ENCODE measurements at regions not wholly inside any gene's neighbourhood (a gene's known extent, or its start where the extent isn't known, plus 50 kb on each side); places are given as distances from the start of the nearest gene placed in this dataset.

DNA sequence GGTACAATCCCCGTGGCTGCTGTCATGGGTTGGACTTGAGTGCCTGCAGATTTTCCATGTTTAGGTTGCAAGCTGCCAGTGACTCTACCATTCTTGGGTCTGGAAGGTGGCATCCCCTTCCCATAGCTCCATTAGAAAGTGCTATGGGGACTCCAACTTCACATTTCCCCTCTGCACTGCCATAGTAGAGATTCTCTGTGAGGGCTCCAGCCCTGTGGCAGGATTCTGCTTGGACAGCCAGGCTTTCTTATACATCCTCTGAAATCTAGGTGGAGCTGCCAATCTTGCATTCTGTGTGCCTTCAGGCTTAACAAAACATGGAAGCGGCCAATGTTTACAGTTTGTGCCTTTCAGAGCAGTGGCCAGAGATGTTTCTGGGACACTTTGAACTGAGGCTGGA lies 636.2 kb downstream of the SLITRK6 start:
- DNase-seq: no peak
- intact Hi-C loops (cut with DNase I): no loop called here

DNA sequence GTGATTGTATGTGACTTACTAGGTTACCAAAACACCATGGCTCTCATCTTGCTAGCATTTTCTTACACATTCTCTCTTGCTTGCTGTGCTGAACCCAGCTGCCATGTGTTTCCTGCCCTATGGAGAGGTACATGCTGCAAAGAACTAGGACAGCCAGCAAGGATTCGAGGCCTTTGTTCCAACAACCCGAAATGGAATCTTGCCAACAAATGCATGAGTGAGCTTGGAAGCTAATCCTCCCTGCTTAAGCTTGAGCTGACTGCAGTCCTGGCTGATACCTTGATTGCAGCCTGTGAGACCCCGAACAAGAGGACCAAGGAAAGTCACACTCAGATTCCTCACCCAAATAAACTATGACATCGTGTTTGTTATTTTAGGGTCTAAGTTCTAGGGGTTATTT lies 651.2 kb downstream of the SLITRK6 start:
- TF ChIP-seq, protein P1, sequence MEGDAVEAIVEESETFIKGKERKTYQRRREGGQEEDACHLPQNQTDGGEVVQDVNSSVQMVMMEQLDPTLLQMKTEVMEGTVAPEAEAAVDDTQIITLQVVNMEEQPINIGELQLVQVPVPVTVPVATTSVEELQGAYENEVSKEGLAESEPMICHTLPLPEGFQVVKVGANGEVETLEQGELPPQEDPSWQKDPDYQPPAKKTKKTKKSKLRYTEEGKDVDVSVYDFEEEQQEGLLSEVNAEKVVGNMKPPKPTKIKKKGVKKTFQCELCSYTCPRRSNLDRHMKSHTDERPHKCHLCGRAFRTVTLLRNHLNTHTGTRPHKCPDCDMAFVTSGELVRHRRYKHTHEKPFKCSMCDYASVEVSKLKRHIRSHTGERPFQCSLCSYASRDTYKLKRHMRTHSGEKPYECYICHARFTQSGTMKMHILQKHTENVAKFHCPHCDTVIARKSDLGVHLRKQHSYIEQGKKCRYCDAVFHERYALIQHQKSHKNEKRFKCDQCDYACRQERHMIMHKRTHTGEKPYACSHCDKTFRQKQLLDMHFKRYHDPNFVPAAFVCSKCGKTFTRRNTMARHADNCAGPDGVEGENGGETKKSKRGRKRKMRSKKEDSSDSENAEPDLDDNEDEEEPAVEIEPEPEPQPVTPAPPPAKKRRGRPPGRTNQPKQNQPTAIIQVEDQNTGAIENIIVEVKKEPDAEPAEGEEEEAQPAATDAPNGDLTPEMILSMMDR (IDR thresholded peaks at IDR 0.05): no peak
- intact Hi-C loops (cut with DNase I): no loop called here
- H3K9ac ChIP-seq (ENCODE audit: low read depth in 2 of 2, low read length in 2 of 2): no peak overlapping the region
- H3K9me3 ChIP-seq: no peaks in the 10 kb centered on the region
- DNase-seq: no peak
- H3K4me1 ChIP-seq: no peaks in the 10 kb centered on the region
- no peaks in the 10 kb centered on the region for H3K27me3 ChIP-seq
- no peak overlapping the region for H3K4me3 ChIP-seq
- no peaks in the 10 kb centered on the region for H3K36me3 ChIP-seq
- H3K27ac ChIP-seq: no peak overlapping the region

More for the DNA sequence above, 636.2 kb downstream of the SLITRK6 start:
- Histone ChIP-seq H3K9me3 (no peaks in the 10 kb centered on the region), H3K27me3 (no peaks in the 10 kb centered on the region), H3K36me3 (no peaks in the 10 kb centered on the region), H3K27ac (no peak overlapping the region), H3K4me3 (no peak overlapping the region), H3K4me1 (no peaks in the 10 kb centered on the region), H3K9ac (ENCODE audit: low read depth in 2 of 2, low read length in 2 of 2) (no peak overlapping the region)
- TF ChIP-seq, protein P1 (IDR thresholded peaks at IDR 0.05): no peak

DNA sequence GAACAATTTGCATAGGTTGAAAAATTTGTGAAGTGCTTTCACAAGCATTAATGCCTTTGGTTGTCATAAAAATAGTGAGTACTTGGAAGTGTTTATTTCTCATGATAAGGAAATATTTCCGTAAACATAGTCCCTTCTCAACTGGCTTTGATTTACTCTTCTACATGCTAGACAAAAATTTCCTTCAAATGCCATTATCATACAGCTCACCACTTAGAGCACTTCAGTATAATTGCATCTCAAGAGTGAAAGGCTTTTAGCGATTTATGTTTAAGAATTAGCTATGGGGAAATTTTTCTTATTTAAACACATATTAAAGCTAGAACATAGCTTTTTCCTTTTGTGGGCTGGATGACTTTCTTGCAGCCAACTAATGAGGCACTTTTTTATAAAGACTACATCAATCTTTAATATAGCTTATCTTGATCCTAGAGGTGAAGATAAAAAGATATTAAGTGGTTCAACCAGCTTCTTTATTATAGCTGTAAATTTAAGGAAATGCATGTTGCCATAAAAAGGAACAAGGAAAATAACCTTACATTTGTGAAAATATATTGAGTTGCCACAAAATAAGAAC lies 656.8 kb downstream of the SLITRK6 start:
- TF ChIP-seq, protein P1 (IDR thresholded peaks at IDR 0.05): no peak
- Histone ChIP-seq H3K27me3 (no peaks in the 10 kb centered on the region), H3K27ac (no peak overlapping the region), H3K36me3 (no peaks in the 10 kb centered on the region), H3K4me1 (no peaks in the 10 kb centered on the region), H3K4me3 (no peak overlapping the region), H3K9me3 (no peaks in the 10 kb centered on the region), H3K9ac (ENCODE audit: low read depth in 2 of 2, low read length in 2 of 2) (no peak overlapping the region)
- no peak for DNase-seq
- intact Hi-C loops (cut with DNase I): no loop called here

DNA sequence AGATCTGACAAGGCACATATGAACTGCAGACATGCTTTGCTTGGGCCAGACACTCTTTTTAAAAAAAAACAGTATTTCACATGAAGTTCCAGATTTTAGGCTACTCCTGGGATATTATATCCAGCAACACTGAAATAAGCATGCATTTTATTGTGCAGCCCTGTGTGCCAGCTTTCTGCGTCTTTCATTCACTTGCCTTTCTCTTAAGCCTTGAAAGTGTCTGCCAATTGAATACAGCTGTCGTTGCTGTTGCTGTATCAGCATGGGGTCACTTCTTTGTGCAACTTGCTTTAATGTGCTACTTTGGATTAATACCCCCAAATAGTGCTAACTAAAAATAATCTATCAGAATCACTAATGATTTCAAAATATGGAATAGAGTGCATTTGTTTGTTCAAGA lies 657.8 kb downstream of the SLITRK6 start:
- Histone ChIP-seq H3K4me1 (no peaks in the 10 kb centered on the region), H3K27ac (no peak overlapping the region), H3K4me3 (no peak overlapping the region), H3K27me3 (no peaks in the 10 kb centered on the region), H3K9ac (ENCODE audit: low read depth in 2 of 2, low read length in 2 of 2) (no peak overlapping the region), H3K36me3 (no peaks in the 10 kb centered on the region), H3K9me3 (no peaks in the 10 kb centered on the region)
- intact Hi-C loops (cut with DNase I): no loop called here
- TF ChIP-seq, protein P1 (IDR thresholded peaks at IDR 0.05): no peak
- DNase-seq: no peak

DNA sequence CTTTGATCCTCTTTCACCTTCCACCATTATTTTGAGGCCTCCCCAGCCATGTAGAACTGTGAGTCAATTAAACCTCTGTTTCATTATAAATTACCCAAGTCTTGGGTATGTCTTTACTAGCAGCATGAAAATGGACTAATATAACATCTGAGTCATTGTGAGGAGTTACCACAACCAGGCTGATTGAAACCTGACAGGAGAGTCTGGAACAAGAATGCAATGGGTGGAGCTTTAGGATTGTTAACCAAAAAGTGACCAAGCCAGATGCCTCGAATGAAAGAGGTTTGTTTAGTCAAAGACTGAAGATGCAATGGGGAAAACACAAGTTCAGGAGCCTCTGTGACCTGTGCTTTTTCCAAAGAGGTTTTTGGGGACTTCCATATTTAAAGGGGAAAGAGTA lies 659.0 kb downstream of the SLITRK6 start:
- H3K9ac ChIP-seq (ENCODE audit: low read depth in 2 of 2, low read length in 2 of 2): no peak overlapping the region
- H3K4me1 ChIP-seq: no peaks in the 10 kb centered on the region
- no peaks in the 10 kb centered on the region for H3K27me3 ChIP-seq
- no peak for DNase-seq
- no peak overlapping the region for H3K27ac ChIP-seq
- intact Hi-C loops (cut with DNase I): no loop called here
- H3K4me3 ChIP-seq: no peak overlapping the region
- H3K36me3 ChIP-seq: no peaks in the 10 kb centered on the region
- TF ChIP-seq, protein P1 (IDR thresholded peaks at IDR 0.05): no peak
- H3K9me3 ChIP-seq: no peaks in the 10 kb centered on the region
